Astrocyte of the cerebellum (primary cell): ENCODE measurements at regions not wholly inside any gene's neighbourhood (a gene's known extent, or its start where the extent isn't known, plus 50 kb on each side); places are given as distances from the start of the nearest gene placed in this dataset.
"Not testable (repeated sequence)": the region's sequence is repeated elsewhere in the genome, so short reads cannot be mapped to it uniquely, and the experiment has no call there.

Source experiments
- DNase-seq: peaks from one replicate; pipeline ENCODE4 v3.0.0-alpha.2; 2011; ENCODE audit warnings: low read depth
- H3K4me3 ChIP-seq: 2 replicates; pipeline ENCODE4 v1.5.1; 2011; ENCODE audit warnings: mild to moderate bottlenecking, low read depth, low read length, moderate library complexity
- in situ Hi-C: cut with HindIII; loops from 2 replicates; pipeline ENCODE4 v1.10.0; 2017; ENCODE audit warnings: low sequenced_read_pairs
- TF ChIP-seq, protein P1 (sequence below): IDR thresholded peaks from 2 replicates; pipeline ENCODE4 v1.5.1; 2012; ENCODE audit warnings: low read length, low read depth, moderate library complexity, mild to moderate bottlenecking; ENCODE audit errors: missing control alignments

DNA sequence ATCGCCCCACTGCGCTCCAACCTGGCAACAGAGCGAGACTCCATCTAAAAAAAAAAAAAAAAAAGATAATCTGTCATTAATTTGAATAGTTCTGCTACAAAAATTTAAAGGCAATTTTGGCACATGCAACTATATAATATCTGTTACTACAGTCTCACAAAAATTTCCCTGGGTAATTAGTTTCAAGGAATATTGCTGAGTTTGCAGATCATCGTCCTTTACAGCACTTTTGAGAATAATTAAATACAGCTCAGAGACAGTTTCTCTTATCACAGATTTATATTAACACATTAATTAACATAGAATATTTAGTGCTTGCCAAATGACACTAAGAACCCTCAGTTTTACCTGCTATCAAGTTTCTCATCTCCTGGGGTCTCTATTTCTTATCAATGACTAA is 540.4 kb upstream of the ZNF804A start:
- H3K4me3 ChIP-seq = no peak overlapping the region
- TF ChIP-seq, protein P1, sequence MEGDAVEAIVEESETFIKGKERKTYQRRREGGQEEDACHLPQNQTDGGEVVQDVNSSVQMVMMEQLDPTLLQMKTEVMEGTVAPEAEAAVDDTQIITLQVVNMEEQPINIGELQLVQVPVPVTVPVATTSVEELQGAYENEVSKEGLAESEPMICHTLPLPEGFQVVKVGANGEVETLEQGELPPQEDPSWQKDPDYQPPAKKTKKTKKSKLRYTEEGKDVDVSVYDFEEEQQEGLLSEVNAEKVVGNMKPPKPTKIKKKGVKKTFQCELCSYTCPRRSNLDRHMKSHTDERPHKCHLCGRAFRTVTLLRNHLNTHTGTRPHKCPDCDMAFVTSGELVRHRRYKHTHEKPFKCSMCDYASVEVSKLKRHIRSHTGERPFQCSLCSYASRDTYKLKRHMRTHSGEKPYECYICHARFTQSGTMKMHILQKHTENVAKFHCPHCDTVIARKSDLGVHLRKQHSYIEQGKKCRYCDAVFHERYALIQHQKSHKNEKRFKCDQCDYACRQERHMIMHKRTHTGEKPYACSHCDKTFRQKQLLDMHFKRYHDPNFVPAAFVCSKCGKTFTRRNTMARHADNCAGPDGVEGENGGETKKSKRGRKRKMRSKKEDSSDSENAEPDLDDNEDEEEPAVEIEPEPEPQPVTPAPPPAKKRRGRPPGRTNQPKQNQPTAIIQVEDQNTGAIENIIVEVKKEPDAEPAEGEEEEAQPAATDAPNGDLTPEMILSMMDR = no peak
- in situ Hi-C loops = no loop called here
- DNase-seq = no peak

DNA sequence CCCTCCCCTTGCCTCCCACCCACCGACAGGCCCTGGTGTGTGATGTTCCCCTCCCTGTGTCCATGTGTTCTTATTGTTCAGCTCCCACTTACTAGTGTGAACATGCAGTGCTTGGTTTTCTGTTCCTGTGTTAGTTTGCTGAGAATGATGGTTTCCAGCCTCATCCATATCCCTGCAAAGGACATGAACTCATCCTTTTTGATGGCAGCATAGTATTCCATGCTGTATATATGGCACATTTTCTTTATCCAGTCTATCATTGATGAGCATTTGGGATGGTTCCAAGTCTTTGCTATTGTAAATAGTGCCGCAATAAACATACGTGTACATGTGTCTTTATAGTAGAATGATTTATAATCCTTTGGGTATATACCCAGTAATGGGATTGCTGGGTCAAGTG is 538.1 kb upstream of the ZNF804A start:
- H3K4me3 ChIP-seq, in situ Hi-C loops, DNase-seq: not testable (repeated sequence)

DNA sequence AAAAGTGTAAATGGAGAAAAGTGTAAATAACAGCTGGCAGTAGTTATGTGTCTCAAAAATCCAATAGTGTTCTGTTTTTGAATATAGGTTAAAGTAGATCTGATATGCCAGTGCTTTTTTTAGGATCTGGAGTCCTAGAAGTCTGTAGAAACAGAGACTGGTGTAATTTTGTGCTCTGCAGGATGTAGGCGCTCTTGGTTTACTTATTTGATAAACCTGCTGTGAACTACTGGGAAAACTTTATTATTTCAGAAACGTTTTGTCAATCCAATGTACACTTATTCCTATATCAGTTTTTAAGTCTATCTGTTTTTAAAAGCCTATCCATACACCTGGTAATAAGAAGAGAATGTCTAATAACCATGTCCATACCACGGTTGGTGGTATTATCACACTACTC is 530.8 kb upstream of the ZNF804A start:
- DNase-seq = no peak
- in situ Hi-C loops = no loop called here
- H3K4me3 ChIP-seq = no peak overlapping the region
- TF ChIP-seq, protein P1 = no peak

DNA sequence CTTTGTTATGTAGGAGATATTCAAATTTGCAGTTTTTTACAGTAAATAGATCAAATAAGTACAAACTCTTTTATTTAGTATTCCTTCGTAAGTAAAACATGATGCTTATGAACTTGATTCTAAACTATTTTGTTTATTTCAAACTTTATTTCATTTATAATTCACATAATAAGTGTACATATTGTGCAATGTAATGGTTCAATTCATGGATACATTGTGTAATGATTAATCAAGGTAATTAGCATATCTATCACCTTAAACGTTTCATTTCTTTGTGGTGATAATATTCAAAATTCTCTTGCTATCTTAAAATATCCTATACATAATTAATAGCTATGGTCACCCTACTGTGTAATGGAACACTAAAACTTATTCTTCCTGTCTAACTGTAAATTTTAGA is 525.9 kb upstream of the ZNF804A start:
- no peak for DNase-seq
- in situ Hi-C loops = no loop called here
- TF ChIP-seq, protein P1 = no peak
- H3K4me3 ChIP-seq = no peak overlapping the region

DNA sequence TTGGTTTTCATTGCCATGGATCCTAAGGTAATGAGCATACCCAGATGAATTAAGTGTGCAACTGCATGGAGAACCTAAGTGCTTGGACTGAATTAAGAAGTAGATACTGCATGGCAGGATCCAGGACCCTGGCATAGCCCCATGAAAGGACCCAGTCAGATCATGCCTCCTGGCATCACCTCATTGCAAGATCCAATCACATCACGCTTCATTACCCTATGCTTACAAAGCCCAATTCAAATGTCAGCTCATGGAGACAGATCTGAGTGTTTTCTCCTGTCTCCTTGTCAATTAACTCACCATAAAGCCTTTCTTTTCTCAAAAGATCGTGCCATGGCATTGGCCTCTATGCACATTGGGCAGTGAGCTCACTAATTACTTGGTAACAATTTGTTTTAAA is 519.8 kb upstream of the ZNF804A start:
- in situ Hi-C loops = no loop called here

DNA sequence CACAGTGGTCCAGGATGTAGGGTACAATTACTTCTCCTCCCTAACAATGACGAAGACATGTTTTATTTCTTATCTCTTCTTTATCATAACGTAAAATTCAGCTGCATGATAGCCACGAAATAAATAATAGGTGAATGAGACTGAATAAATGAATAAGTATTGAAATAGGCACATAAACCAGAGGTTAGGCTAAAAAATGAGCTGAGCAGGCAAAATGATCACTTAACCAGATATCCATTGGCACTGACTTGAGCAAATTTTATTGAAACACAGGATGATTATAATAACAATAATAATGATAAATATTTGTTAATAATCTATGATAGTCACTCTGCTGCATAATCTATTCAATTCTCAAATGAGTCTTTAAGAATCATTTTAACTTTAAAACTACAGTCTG is 506.9 kb upstream of the ZNF804A start:
- H3K4me3 ChIP-seq = no peak overlapping the region
- in situ Hi-C loops = no loop called here
- TF ChIP-seq, protein P1 = no peak
- no peak for DNase-seq

More for the DNA sequence above, 519.8 kb upstream of the ZNF804A start:
- DNase-seq = no peak
- TF ChIP-seq, protein P1 = no peak
- H3K4me3 ChIP-seq = no peak overlapping the region

DNA sequence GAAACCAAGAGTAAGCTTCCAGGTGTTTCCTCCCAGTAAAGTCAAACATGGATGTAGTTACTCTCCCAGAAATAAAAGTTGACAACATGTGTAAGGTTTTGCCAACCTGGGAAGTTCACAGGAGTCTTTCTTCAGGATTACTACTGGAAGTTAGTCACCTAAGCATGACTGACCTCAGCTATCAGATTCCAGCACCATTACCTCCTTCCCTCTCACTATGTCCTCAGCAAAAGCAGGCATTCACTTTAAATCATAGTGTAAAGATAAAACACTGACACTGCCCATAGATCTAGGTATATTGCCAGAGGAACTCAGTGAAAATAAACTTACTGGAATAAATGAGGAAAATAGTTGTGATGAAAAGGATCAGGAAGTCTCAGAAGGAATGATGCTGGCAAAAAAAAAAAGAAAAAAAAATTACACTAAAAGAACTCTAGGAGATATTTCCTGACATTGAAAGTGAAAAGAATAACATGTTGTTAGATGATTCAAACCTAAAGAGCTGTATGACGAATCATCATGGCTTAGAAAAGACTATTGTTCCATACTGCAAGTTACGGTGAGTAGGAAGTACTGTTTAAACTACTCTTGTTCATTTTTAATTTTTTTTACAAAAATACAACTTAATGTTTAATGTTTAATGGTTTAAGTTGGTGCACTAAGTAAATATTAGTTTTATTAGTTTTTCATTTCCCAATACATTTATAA is 484.5 kb upstream of the ZNF804A start:
- H3K4me3 ChIP-seq = no peak overlapping the region
- no peak for DNase-seq
- TF ChIP-seq, protein P1 = no peak
- in situ Hi-C loops = no loop called here
